ENCODE measurements at regions not wholly inside any gene's neighbourhood (a gene's known extent, or its start where the extent isn't known, plus 50 kb on each side); places are given as distances from the start of the nearest gene placed in this dataset.

DNA sequence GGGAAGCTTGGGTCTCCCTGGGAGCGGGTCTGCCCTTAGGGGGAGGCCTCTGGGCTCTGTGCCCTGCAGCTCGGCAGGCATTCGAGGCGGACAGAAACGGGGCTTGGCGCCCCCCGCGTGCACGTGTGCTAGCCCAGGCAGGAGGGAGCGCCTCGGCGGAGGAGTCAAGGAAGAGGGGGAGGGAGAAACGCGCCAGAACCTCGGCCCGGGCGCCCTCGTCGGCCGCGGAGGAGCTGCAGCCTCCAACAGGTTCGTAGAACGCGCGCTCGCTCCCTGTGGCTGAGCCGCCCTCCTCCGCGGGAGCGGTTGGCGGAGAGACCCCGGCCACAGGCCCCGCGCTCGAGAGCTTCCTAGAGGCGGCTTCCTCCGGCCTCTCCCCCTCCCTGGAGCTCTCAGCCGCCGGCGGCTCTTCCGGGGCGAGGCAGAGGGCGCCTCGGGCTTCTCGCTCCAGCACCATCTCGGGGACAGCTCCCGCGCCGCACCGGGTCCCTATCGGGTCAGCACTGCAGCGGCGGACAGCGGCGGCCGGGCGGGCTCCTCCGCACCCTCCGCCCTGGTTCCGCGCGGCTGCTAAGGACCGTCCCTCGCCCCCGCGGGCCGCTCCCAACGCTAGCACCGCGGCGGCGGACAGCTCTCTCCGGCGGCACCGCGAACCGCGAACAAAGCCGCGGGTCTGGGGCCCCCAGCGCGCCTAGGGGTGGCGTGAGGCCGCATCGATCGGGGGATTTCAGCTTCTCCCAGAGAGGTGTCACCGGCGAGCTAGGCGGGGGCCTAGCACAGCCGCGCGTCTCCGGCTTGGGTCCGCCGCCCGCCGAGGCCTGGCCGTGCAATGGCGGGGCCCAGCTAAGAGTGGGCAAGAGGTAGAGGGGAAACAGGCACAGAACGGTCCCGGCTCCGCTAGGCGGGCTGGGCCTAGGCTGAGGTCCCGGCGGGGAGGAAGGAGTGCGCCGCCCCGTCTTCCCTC is 74.6 kb upstream of the CPLX2 start:
- TF ChIP-seq, protein P1, sequence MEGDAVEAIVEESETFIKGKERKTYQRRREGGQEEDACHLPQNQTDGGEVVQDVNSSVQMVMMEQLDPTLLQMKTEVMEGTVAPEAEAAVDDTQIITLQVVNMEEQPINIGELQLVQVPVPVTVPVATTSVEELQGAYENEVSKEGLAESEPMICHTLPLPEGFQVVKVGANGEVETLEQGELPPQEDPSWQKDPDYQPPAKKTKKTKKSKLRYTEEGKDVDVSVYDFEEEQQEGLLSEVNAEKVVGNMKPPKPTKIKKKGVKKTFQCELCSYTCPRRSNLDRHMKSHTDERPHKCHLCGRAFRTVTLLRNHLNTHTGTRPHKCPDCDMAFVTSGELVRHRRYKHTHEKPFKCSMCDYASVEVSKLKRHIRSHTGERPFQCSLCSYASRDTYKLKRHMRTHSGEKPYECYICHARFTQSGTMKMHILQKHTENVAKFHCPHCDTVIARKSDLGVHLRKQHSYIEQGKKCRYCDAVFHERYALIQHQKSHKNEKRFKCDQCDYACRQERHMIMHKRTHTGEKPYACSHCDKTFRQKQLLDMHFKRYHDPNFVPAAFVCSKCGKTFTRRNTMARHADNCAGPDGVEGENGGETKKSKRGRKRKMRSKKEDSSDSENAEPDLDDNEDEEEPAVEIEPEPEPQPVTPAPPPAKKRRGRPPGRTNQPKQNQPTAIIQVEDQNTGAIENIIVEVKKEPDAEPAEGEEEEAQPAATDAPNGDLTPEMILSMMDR (IDR thresholded peaks at IDR 0.05; ENCODE audit: borderline replicate concordance, extremely low read depth, low read length, poor library complexity, severe bottlenecking): no peak
- no peak for TF ChIP-seq EZH2 (IDR thresholded peaks at IDR 0.05; ENCODE audit: borderline replicate concordance, low read depth, low read length, severe bottlenecking)
